Heart right ventricle (tissue), 16 donors: ENCODE measurements at regions not wholly inside any gene's neighbourhood (a gene's known extent, or its start where the extent isn't known, plus 50 kb on each side); places are given as distances from the start of the nearest gene placed in this dataset.

Source experiments
- ATAC-seq, 8 donors: fragments of 200-7000 bp; cut with Tn5 transposase; one replicate each; pipeline ENCODE4 v1.9.1; 2020; ENCODE audit warnings: mild to moderate bottlenecking in 8 of 8, moderate library complexity in 8 of 8, moderate number of reproducible peaks in 1 of 8
- DNase-seq, 2 donors: peaks; one replicate each; pipeline ENCODE4 v3.0.0-alpha.2; 2020
- H3K27ac ChIP-seq, 10 donors: fragments of 200-600 bp; sonication (generic) in 2 of 10; one replicate each; pipeline versions ENCODE4 v1.5.0 to v1.8.0; 2020 to 2022; ENCODE audit warnings: mild to moderate bottlenecking in 3 of 10
- H3K27me3 ChIP-seq, 7 donors: fragments of 200-600 bp; one replicate each; pipeline ENCODE4 v1.8.0; 2021 to 2022; ENCODE audit warnings: mild to moderate bottlenecking in 2 of 7
- H3K36me3 ChIP-seq, 9 donors: fragments of 200-600 bp; sonication (generic) in 1 of 9; one replicate each; pipeline versions ENCODE4 v1.5.0 to v1.8.0; 2020 to 2022; ENCODE audit warnings: mild to moderate bottlenecking in 2 of 9
- H3K4me1 ChIP-seq, 9 donors: fragments of 200-600 bp; sonication (generic) in 1 of 9; one replicate each; pipeline versions ENCODE4 v1.5.0 to v1.8.0; 2020 to 2022; ENCODE audit warnings: mild to moderate bottlenecking in 4 of 9
- H3K4me3 ChIP-seq, 10 donors: fragments of 200-600 bp; sonication (generic) in 2 of 10; one replicate each; pipeline versions ENCODE4 v1.5.0 to v1.8.0; 2020 to 2022; ENCODE audit warnings: mild to moderate bottlenecking in 7 of 10, moderate library complexity in 2 of 10
- H3K9me3 ChIP-seq, 11 donors: fragments of 200-600 bp in 10 of 11; sonication (generic) in 2 of 11; one replicate each; pipeline versions ENCODE4 v1.5.0 to v1.8.0; 2013 to 2022; ENCODE audit warnings: mild to moderate bottlenecking in 2 of 11, control low read depth in 1 of 11, moderate library complexity in 1 of 11
- WGBS, 2 donors: extraction: QIAGEN DNeasy Blood & Tissue Kit; methylation state at CpG; one replicate each; pipeline ENCODE4 v1.1.7; 2013; ENCODE audit warnings: inconsistent platforms in 1 of 2; 5-methylcytosine and 5-hydroxymethylcytosine counted together
- intact Hi-C, 10 donors: fragments of 100-400 bp; cut with DNase I; formaldehyde crosslinking; loops; one replicate each; pipeline versions ENCODE4 v1.11.1 to v1.14.2; 2022
- TF ChIP-seq, protein P1 (sequence below), 9 donors: fragments of 200-600 bp; sonication (generic) in 2 of 9; IDR thresholded peaks; one replicate each; pipeline versions ENCODE4 v1.5.0 to v1.8.0; 2021 to 2022; ENCODE audit warnings: antibody characterized with exemption in 9 of 9, mild to moderate bottlenecking in 5 of 9, moderate library complexity in 1 of 9
- donor health status: Arrhythmogenic right ventricular cardiomyopathy.
- donor health status: ischemic (EF 13 %, LVEDD 7.1; RV severe dilation, severe dysfunction).
- donor health status: healthy with polysubstance abuse.
- donor health status: DM: no; HTN: yes; CAD: no.
- donor health status: DM: no; HTN: no; CAD: no.
- donor health status: ischemic (EF 25% LVEDD 6.9; RV normal size, moderate dysfunction).
- donor health status: ischemic (EF 25% LVEDD 5.7; RV mildly dilated, moderate dysfunction).
- donor health status: healthy.
- donor health status: DM: yes; HTN: yes; CAD: no.
- donor health status: Ischemic cardiomyopathy.
- donor health status: ischemic (EF 35%, LVEDD 5.7; RV mildly dilated, moderate dysfunction).
- donor health status: nonischemic (EF 11% LVEDD 7.7; RV severe dilation, severe dysfunction).
- donor health status: DM: yes; HTN: yes; CAD: no.
- donor health status: PGD.
- donor health status: ischemic (EF 29% LVEDD 5.4; RV normal size, mild dysfunction).
- donor health status: nonischemic (EF 23%, LVEDD 6.1; RV moderate dilation, normal function).

DNA sequence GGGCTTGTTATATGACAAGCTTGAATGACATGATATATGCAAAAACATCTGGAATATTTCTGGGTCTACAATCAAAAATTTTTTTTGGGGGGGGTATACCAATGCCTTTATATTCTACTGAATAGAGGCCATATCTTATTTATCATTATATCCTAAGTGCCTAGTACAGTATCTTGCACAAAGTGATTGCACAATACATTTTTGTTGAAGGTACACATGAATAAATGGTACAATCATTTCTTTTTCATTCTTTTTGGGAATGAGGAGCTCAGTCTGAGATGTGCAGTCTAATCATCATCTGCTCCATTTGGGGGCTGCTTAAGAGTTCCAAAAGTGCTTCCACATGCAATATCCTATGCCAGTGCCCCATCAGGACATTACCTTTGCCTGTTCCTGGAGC lies 214.6 kb downstream of the KIF20B start:
- H3K4me3 ChIP-seq: no peak overlapping the region
- H3K36me3 ChIP-seq: no peaks in the 10 kb centered on the region
- no peaks in the 10 kb centered on the region for H3K4me1 ChIP-seq
- H3K27ac ChIP-seq: no peak overlapping the region
- H3K27me3 ChIP-seq: peaks cover 0 to 9% (median 0%) of the 10 kb centered on the region in 7 donors
- DNase-seq (no peak), ATAC-seq (no peak)
- TF ChIP-seq, protein P1, sequence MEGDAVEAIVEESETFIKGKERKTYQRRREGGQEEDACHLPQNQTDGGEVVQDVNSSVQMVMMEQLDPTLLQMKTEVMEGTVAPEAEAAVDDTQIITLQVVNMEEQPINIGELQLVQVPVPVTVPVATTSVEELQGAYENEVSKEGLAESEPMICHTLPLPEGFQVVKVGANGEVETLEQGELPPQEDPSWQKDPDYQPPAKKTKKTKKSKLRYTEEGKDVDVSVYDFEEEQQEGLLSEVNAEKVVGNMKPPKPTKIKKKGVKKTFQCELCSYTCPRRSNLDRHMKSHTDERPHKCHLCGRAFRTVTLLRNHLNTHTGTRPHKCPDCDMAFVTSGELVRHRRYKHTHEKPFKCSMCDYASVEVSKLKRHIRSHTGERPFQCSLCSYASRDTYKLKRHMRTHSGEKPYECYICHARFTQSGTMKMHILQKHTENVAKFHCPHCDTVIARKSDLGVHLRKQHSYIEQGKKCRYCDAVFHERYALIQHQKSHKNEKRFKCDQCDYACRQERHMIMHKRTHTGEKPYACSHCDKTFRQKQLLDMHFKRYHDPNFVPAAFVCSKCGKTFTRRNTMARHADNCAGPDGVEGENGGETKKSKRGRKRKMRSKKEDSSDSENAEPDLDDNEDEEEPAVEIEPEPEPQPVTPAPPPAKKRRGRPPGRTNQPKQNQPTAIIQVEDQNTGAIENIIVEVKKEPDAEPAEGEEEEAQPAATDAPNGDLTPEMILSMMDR (IDR thresholded peaks at IDR 0.05): no peak
- H3K9me3 ChIP-seq: no peaks in the 10 kb centered on the region
- intact Hi-C loops: no loop called here

DNA sequence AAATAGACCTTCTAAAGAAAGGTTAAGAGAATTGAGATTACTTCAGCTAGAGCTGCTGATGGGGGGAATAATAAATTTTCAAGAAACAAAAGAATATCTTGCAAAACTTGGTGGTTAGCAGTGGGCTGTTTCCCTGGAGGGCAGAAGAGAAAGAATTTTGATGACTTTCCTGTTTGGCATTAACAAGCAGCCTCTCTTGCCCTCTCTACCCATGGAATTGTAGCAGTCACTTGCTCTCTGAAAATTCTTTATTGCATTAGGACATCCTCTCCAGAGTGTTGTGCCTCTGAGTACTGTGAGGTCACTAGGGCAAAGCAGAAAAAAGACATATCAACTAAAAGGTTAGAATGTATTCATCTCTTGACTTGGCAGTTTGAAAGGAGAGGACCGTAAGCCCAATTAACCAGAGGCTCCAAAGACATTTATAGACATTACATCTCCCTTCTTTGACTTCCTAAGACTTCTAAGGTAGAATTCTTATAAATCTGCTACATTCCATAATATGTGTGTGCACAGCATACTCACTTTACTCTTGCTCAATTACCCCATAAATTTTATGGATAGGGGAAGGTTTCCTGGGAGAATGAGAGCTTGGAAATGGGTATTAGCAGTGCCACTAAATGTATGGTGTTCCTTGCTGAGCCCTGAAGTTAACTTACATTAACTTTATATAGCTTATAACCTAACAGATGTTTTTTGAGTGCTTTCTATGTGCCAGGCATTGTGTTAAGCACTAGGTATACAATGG lies 215.3 kb downstream of the KIF20B start:
- Histone ChIP-seq H3K9me3 (no peaks in the 10 kb centered on the region), H3K36me3 (no peaks in the 10 kb centered on the region), H3K4me3 (no peak overlapping the region), H3K27ac (no peak overlapping the region), H3K27me3 (peaks cover 0 to 9% (median 0%) of the 10 kb centered on the region in 7 donors), H3K4me1 (no peaks in the 10 kb centered on the region)
- intact Hi-C loops: no loop called here
- TF ChIP-seq, protein P1 (IDR thresholded peaks at IDR 0.05): no peak
- DNase-seq: no peak
- WGBS, 2 donors: 68% methylated on average over 1 of the region's 1 CpG
- ATAC-seq: no peak

DNA sequence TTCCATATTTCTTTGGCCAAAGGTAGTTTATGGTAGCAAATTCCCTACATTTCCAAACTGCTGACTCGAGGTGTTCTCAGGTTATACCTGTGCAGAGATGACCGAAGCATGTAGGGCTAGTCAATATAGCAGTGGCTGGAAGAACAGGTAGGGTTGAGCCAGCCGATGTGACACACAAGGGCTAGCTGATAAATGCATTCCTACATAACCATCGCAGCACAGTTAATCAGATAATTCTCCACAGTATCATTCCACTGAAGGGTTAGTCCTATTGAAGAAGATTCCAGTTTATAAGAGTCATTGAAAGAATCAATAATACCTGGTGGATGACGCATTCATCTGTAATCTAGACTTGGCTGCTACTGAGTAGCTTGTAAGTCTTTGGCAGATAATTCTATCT lies 220.0 kb downstream of the KIF20B start:
- Histone ChIP-seq H3K27me3 (peaks cover 0 to 4% (median 0%) of the 10 kb centered on the region in 7 donors), H3K4me3 (no peak overlapping the region), H3K9me3 (no peaks in the 10 kb centered on the region), H3K36me3 (no peaks in the 10 kb centered on the region), H3K4me1 (no peaks in the 10 kb centered on the region), H3K27ac (no peak overlapping the region)
- 57 to 77% methylated on average over 5 of the region's 5 CpGs for WGBS, 2 donors
- TF ChIP-seq, protein P1 (IDR thresholded peaks at IDR 0.05): no peak
- ATAC-seq (no peak), DNase-seq (no peak)
- intact Hi-C loops: no loop called here

GRCh38 chr10:89923661-89924060 lies 222.3 kb downstream of the KIF20B start:
- TF ChIP-seq, protein P1 (IDR thresholded peaks at IDR 0.05): no peak
- Histone ChIP-seq H3K4me3 (no peak overlapping the region), H3K27ac (no peak overlapping the region), H3K27me3 (no peaks in the 10 kb centered on the region), H3K4me1 (no peaks in the 10 kb centered on the region), H3K36me3 (no peaks in the 10 kb centered on the region), H3K9me3 (no peaks in the 10 kb centered on the region)
- WGBS, 2 donors: 71 to 77% methylated on average over 1 of the region's 1 CpG
- DNase-seq: no peak
- no peak for ATAC-seq
- intact Hi-C loops: no loop called here
